Upper lobe of left lung (tissue), 4 donors: ENCODE measurements at regions not wholly inside any gene's neighbourhood (a gene's known extent, or its start where the extent isn't known, plus 50 kb on each side); places are given as distances from the start of the nearest gene placed in this dataset.

Experiments
- EP300 ChIP-seq, 4 donors: sonication (generic); formaldehyde crosslinking; IDR thresholded peaks; one replicate each; pipeline ENCODE4 v1.5.1; 2017; ENCODE audit warnings: antibody characterized with exemption in 4 of 4, control low read depth in 2 of 4
- POLR2A ChIP-seq, 4 donors: fragments of 450-650 bp; IDR thresholded peaks; one replicate each; pipeline ENCODE4 v1.5.1; 2016 to 2017; ENCODE audit warnings: antibody characterized with exemption in 4 of 4, mild to moderate bottlenecking in 2 of 4
- TF ChIP-seq, protein P1 (sequence below), 6 experiments: fragments of 450-650 bp in 4 of 6; fragments of 200-600 bp in 2 of 6; sonication (generic) in 2 of 6; IDR thresholded peaks; one replicate each; pipeline ENCODE4 v1.5.1; 2016 to 2019; ENCODE audit warnings: antibody characterized with exemption in 6 of 6

DNA sequence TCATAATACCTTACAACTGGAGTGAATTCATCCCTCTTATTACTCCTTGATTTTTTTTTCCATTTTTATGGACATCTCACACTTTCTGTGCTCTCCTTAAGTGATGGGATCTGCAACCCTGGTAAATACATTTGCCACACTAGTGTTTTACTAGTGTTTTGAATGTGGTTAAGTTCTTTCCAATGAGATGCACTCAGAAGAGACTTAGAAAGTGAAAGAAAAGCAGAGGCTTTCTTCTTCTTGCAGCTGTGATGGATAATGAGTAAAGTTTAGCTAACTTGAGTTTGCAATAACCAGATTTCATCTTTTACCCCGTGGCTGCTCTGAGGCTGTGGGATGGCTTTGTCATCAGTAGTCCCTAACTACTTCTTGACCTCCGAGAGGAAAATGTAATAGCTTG, 1248.4 kb downstream of the NSUN3 start:
- TF ChIP-seq EP300 (IDR thresholded peaks at IDR 0.05) (no peak), POLR2A (IDR thresholded peaks at IDR 0.05) (no peak)
- TF ChIP-seq, protein P1, sequence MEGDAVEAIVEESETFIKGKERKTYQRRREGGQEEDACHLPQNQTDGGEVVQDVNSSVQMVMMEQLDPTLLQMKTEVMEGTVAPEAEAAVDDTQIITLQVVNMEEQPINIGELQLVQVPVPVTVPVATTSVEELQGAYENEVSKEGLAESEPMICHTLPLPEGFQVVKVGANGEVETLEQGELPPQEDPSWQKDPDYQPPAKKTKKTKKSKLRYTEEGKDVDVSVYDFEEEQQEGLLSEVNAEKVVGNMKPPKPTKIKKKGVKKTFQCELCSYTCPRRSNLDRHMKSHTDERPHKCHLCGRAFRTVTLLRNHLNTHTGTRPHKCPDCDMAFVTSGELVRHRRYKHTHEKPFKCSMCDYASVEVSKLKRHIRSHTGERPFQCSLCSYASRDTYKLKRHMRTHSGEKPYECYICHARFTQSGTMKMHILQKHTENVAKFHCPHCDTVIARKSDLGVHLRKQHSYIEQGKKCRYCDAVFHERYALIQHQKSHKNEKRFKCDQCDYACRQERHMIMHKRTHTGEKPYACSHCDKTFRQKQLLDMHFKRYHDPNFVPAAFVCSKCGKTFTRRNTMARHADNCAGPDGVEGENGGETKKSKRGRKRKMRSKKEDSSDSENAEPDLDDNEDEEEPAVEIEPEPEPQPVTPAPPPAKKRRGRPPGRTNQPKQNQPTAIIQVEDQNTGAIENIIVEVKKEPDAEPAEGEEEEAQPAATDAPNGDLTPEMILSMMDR (IDR thresholded peaks at IDR 0.05), result no peak
